ENCODE measurements at regions not wholly inside any gene's neighbourhood (a gene's known extent, or its start where the extent isn't known, plus 50 kb on each side); places are given as distances from the start of the nearest gene placed in this dataset.
"Not testable (repeated sequence)": the region's sequence is repeated elsewhere in the genome, so short reads cannot be mapped to it uniquely, and the experiment has no call there.

DNA sequence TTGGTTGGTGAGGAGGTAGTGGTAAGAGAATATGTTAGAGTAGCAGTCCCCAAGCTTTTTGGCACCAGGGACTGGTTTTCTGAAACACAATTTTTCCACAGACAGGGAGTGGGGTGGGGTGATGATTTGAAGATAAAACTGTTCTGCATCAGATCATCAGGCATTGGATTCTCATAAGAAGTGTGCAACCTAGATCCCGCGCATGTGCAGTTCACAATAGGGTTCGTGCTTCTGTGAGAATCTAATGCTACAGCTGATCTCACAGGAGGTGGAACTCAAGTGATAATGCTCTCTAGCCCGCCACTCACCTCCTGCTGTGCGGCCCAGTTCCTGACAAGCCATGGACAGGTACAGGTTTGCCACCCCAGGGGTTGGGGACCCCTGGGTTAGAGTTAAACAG is 423.3 kb downstream of the GPAT3 start:
- Mint-ChIP-seq H3K4me1 (ENCODE audit: low read depth, unreplicated experiment) (no peaks in the 10 kb centered on the region), H3K27me3 (ENCODE audit: unreplicated experiment) (peaks cover 10% of the 10 kb centered on the region), H3K9me3 (ENCODE audit: low read depth, unreplicated experiment) (no peaks in the 10 kb centered on the region), H3K36me3 (ENCODE audit: insufficient read depth, unreplicated experiment) (no peaks in the 10 kb centered on the region), H3K4me3 (ENCODE audit: low read depth, unreplicated experiment) (no peak overlapping the region), H3K27ac (ENCODE audit: unreplicated experiment) (no peak overlapping the region)
- TF ChIP-seq, protein P1, sequence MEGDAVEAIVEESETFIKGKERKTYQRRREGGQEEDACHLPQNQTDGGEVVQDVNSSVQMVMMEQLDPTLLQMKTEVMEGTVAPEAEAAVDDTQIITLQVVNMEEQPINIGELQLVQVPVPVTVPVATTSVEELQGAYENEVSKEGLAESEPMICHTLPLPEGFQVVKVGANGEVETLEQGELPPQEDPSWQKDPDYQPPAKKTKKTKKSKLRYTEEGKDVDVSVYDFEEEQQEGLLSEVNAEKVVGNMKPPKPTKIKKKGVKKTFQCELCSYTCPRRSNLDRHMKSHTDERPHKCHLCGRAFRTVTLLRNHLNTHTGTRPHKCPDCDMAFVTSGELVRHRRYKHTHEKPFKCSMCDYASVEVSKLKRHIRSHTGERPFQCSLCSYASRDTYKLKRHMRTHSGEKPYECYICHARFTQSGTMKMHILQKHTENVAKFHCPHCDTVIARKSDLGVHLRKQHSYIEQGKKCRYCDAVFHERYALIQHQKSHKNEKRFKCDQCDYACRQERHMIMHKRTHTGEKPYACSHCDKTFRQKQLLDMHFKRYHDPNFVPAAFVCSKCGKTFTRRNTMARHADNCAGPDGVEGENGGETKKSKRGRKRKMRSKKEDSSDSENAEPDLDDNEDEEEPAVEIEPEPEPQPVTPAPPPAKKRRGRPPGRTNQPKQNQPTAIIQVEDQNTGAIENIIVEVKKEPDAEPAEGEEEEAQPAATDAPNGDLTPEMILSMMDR (IDR thresholded peaks at IDR 0.05; ENCODE audit: unreplicated experiment) = no peak
- BruUV-seq (replicated peaks) = no TSS peak
- intact Hi-C loops (cut with micrococcal nuclease; ENCODE audit: unreplicated experiment) = no loop called here
- CTCF ChIA-PET = no interaction called here
- no peak for DNase-seq

- H3K27me3 Mint-ChIP-seq (ENCODE audit: unreplicated experiment) = no peaks in the 10 kb centered on the region
- TF ChIP-seq, protein P1 (IDR thresholded peaks at IDR 0.05; ENCODE audit: unreplicated experiment) = no peak
- BruUV-seq (replicated peaks) = no TSS peak
- CTCF ChIA-PET = no interaction called here
- DNase-seq = no peak
- H3K36me3 Mint-ChIP-seq (ENCODE audit: insufficient read depth, unreplicated experiment) = no peaks in the 10 kb centered on the region
- no peak overlapping the region for H3K4me3 Mint-ChIP-seq (ENCODE audit: low read depth, unreplicated experiment)
- H3K4me1 Mint-ChIP-seq (ENCODE audit: low read depth, unreplicated experiment) = no peaks in the 10 kb centered on the region
- no peaks in the 10 kb centered on the region for H3K9me3 Mint-ChIP-seq (ENCODE audit: low read depth, unreplicated experiment)
- H3K27ac Mint-ChIP-seq (ENCODE audit: unreplicated experiment) = no peak overlapping the region
- intact Hi-C loops (cut with micrococcal nuclease; ENCODE audit: unreplicated experiment) = no loop called here
These were observed 411.9 kb downstream of the GPAT3 start for GRCh38 chr4:83947830-83948193.

DNA sequence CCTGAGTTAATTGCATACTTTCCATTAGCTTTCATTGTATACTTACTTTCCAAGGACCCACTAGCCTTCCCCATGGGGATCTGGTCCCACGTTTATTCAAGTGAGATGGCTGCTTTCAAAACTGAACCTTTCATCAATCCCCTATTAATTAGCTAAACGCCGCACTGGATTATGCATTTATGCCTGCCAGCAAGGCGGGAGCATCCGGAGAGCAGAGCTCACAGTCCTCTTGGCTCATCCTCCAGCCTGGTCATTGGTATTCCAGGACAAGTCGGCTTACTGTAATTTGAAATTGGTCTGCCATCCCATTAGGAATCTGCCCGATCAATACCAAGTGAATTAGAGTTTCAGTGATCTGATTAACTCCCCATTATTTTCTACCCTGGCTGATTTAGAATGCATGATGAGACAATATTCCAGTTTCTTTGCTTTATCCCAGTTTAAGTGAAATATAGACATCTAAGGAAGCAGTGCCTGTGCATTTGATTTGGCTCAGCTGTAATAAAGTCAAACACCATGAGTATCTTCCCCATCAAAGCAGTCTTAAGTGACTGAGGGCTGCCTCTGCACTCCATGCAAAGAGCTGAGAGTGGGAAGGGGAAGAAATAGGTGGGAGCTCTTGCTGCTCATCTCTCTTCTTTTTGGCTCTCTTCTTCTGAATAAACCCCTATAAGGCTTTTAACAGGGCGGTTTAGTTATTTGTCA is 411.4 kb downstream of the GPAT3 start:
- Mint-ChIP-seq H3K27me3 (ENCODE audit: unreplicated experiment) (no peaks in the 10 kb centered on the region), H3K36me3 (ENCODE audit: insufficient read depth, unreplicated experiment) (no peaks in the 10 kb centered on the region), H3K9me3 (ENCODE audit: low read depth, unreplicated experiment) (no peaks in the 10 kb centered on the region), H3K4me3 (ENCODE audit: low read depth, unreplicated experiment) (no peak overlapping the region), H3K4me1 (ENCODE audit: low read depth, unreplicated experiment) (no peaks in the 10 kb centered on the region), H3K27ac (ENCODE audit: unreplicated experiment) (no peak overlapping the region)
- TF ChIP-seq, protein P1 (IDR thresholded peaks at IDR 0.05; ENCODE audit: unreplicated experiment) = no peak
- DNase-seq = no peak
- CTCF ChIA-PET = no interaction called here
- BruUV-seq (replicated peaks) = no TSS peak
- intact Hi-C loops (cut with micrococcal nuclease; ENCODE audit: unreplicated experiment) = no loop called here

DNA sequence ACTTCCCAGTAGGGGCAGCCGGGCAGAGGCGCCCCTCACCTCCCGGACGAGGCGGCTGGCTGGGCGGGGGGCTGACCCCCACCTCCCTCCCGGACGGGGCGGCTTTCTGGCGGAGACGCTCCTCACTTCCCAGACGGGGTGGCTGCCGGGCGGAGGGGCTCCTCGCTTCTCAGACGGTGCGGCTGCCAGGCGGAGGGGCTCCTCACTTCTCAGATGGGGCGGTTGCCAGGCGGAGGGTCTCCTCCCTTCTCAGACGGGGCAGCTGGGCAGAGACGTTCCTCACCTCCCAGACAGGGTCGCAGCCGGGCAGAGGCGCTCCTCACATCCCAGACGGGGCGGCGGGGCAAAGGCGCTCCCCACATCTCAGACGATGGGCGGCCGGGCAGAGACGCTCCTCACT is 407.8 kb downstream of the GPAT3 start:
- H3K4me3 Mint-ChIP-seq (ENCODE audit: low read depth, unreplicated experiment); BruUV-seq (replicated peaks); H3K27ac Mint-ChIP-seq (ENCODE audit: unreplicated experiment); H3K36me3 Mint-ChIP-seq (ENCODE audit: insufficient read depth, unreplicated experiment); intact Hi-C loops (cut with micrococcal nuclease; ENCODE audit: unreplicated experiment); H3K4me1 Mint-ChIP-seq (ENCODE audit: low read depth, unreplicated experiment); CTCF ChIA-PET; H3K9me3 Mint-ChIP-seq (ENCODE audit: low read depth, unreplicated experiment); DNase-seq; H3K27me3 Mint-ChIP-seq (ENCODE audit: unreplicated experiment): not testable (repeated sequence)

GRCh38 chr4:83932750-83933391 is 397.0 kb downstream of the GPAT3 start:
- TF ChIP-seq, protein P1 (IDR thresholded peaks at IDR 0.05; ENCODE audit: unreplicated experiment) = no peak
- Mint-ChIP-seq H3K27ac (ENCODE audit: unreplicated experiment) (no peak overlapping the region), H3K27me3 (ENCODE audit: unreplicated experiment) (no peaks in the 10 kb centered on the region), H3K9me3 (ENCODE audit: low read depth, unreplicated experiment) (no peaks in the 10 kb centered on the region), H3K36me3 (ENCODE audit: insufficient read depth, unreplicated experiment) (no peaks in the 10 kb centered on the region), H3K4me3 (ENCODE audit: low read depth, unreplicated experiment) (no peak overlapping the region), H3K4me1 (ENCODE audit: low read depth, unreplicated experiment) (no peaks in the 10 kb centered on the region)
- DNase-seq = no peak
- intact Hi-C loops (cut with micrococcal nuclease; ENCODE audit: unreplicated experiment) = no loop called here
- CTCF ChIA-PET = interaction anchor here (0.5 kb wide), 1 partner anchor 229 kb away, joined by 3 read pairs; no protein-coding TSS in a partner anchor
- no TSS peak for BruUV-seq (replicated peaks)
